DOHH2 (cell line): ENCODE measurements at regions not wholly inside any gene's neighbourhood (a gene's known extent, or its start where the extent isn't known, plus 50 kb on each side); places are given as distances from the start of the nearest gene placed in this dataset.
"Not testable (repeated sequence)": the region's sequence is repeated elsewhere in the genome, so short reads cannot be mapped to it uniquely, and the experiment has no call there.

ENCODE experiments used
- H3F3A ChIP-seq: fragments of 200-600 bp; sonication (generic), shearing (Covaris generic); 2 replicates; pipeline ENCODE4 v1.6.0; 2016; ENCODE audit warnings: antibody characterized with exemption, mild to moderate bottlenecking; ENCODE audit not compliant: control insufficient read depth, insufficient read depth
- H3K27ac ChIP-seq: fragments of 200-600 bp; sonication (generic); 2 replicates; pipeline ENCODE4 v1.5.1; 2014; ENCODE audit warnings: low read depth, mild to moderate bottlenecking, low read length, moderate library complexity
- H3K27me3 ChIP-seq: fragments of 200-600 bp; sonication (generic); 2 replicates; pipeline ENCODE4 v1.6.1; 2014; ENCODE audit warnings: mild to moderate bottlenecking, low read length, mixed read lengths; ENCODE audit not compliant: control insufficient read depth
- H3K36me3 ChIP-seq: fragments of 200-600 bp; sonication (generic); 2 replicates; pipeline ENCODE4 v1.6.1; 2014; ENCODE audit warnings: mild to moderate bottlenecking, low read length, moderate library complexity, mixed read lengths; ENCODE audit not compliant: control insufficient read depth
- H3K4me1 ChIP-seq: fragments of 200-600 bp; sonication (generic); 2 replicates; pipeline ENCODE4 v1.6.1; 2014; ENCODE audit warnings: mild to moderate bottlenecking, low read length, mixed read lengths; ENCODE audit not compliant: control insufficient read depth
- H3K4me2 ChIP-seq: fragments of 200-600 bp; sonication (generic); 2 replicates; pipeline ENCODE4 v1.6.0; 2014; ENCODE audit warnings: mild to moderate bottlenecking, low read length, moderate library complexity
- H3K4me3 ChIP-seq: fragments of 200-600 bp; sonication (generic); 2 replicates; pipeline ENCODE4 v1.5.1; 2014; ENCODE audit warnings: mild to moderate bottlenecking, low read length, mixed read lengths
- H3K79me2 ChIP-seq: fragments of 200-600 bp; sonication (generic); 2 replicates; pipeline ENCODE4 v1.6.1; 2014; ENCODE audit warnings: mild to moderate bottlenecking, low read length, mixed read lengths; ENCODE audit not compliant: control insufficient read depth
- H3K9me2 ChIP-seq: fragments of 200-600 bp; sonication (generic); replicated peaks from 2 replicates; pipeline ENCODE4 v1.6.1; 2014; ENCODE audit warnings: mild to moderate bottlenecking, low read length, mixed read lengths; ENCODE audit not compliant: control insufficient read depth
- H3K9me3 ChIP-seq: fragments of 200-600 bp; sonication (generic); 2 replicates; pipeline ENCODE4 v1.6.1; 2014; ENCODE audit warnings: antibody characterized with exemption, low read length, mixed read lengths; ENCODE audit not compliant: control insufficient read depth, insufficient read depth
- H4K20me1 ChIP-seq: fragments of 200-600 bp; sonication (generic); 2 replicates; pipeline ENCODE4 v1.6.0; 2014; ENCODE audit warnings: low read depth, mild to moderate bottlenecking, antibody characterized with exemption, low read length, moderate library complexity; ENCODE audit not compliant: control insufficient read depth, insufficient read depth
- CTCF ChIP-seq: fragments of 200-600 bp; sonication (generic); IDR thresholded peaks from one replicate; pipeline ENCODE4 v1.5.1; 2014; ENCODE audit warnings: antibody characterized with exemption, mild to moderate bottlenecking, low read depth, low read length; ENCODE audit not compliant: poor library complexity, severe bottlenecking
- EZH2phosphoT487 ChIP-seq: fragments of 200-600 bp; sonication (generic); IDR thresholded peaks from 2 replicates; pipeline ENCODE4 v1.6.1; 2017; ENCODE audit warnings: borderline replicate concordance, mild to moderate bottlenecking, antibody characterized with exemption, low read length, moderate library complexity, mixed read lengths

GRCh38 chr7:106499897-106500296 lies 161.1 kb downstream of the CCDC71L start:
- Histone ChIP-seq H3K4me3 (no peak overlapping the region), H3K27ac (no peak overlapping the region), H4K20me1 (no peaks in the 10 kb centered on the region), H3K36me3 (no peaks in the 10 kb centered on the region), H3F3A (no peaks in the 10 kb centered on the region), H3K4me1 (no peaks in the 10 kb centered on the region), H3K27me3 (peaks cover 3% of the 10 kb centered on the region; the same call in 1 of the 2 replicates), H3K9me2 (no peaks in the 10 kb centered on the region), H3K79me2 (no peaks in the 10 kb centered on the region), H3K9me3 (no peaks in the 10 kb centered on the region), H3K4me2 (no peak overlapping the region)
- no peak for TF ChIP-seq CTCF
- no peak for TF ChIP-seq EZH2phosphoT487

DNA sequence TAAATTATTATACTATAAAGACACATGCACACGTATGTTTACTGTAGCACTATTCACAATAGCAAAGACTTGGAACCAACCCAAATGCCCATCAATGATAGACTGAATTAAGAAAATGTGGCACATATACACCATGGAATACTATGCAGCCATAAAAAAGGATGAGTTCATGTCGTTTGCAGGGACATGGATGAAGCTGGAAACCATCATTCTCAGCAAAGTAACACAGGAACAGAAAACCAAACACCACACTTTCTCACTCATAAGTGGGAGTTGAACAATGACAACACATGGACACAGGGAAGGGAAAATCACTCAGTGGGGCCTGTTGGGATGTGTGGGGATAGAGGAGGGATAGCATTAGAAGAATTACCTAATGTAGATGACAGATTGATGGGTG lies 163.0 kb downstream of the CCDC71L start:
- H3K9me2 ChIP-seq = not testable (repeated sequence)

DNA sequence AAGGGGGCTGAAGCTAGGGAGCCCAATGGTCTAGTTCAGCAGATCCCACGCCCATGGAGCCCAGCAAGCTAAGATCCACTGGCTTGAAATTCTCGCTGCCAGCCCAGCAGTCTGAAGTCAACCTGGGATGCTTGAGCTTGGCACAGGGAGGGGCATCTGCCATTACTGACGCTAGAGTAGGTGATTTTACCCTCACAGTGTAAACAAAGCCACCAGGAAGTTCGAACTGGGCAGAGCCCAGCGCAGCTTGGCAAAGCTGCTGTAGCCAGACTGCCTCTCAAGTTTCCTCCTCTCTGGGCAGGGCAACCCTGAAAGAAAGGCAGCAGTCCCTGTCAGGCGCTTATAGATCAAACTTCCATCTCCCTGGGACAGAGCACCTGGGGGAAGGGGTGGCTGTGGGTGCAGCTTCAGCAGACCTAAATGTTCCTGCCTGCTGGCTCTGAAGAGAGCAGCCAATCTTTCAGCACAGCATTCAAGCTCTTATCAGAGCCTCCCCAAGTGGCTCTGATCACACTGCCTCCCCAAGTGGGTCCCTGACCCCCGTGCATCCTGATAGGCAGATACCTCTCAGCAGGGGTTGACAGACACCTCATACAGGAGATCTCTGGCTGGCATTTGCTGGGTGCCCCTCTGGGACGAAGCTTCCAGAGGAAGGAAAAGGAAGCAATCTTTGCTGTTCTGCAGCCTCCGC lies 167.8 kb downstream of the CCDC71L start:
- Histone ChIP-seq H3K4me2 (no peak overlapping the region), H3K27me3 (no peaks in the 10 kb centered on the region), H3K4me1 (no peaks in the 10 kb centered on the region), H4K20me1 (no peaks in the 10 kb centered on the region), H3K9me2 (no peaks in the 10 kb centered on the region), H3F3A (no peaks in the 10 kb centered on the region), H3K27ac (no peak overlapping the region), H3K9me3 (no peaks in the 10 kb centered on the region), H3K36me3 (no peaks in the 10 kb centered on the region), H3K79me2 (no peaks in the 10 kb centered on the region), H3K4me3 (no peak overlapping the region)
- TF ChIP-seq EZH2phosphoT487 (no peak), CTCF (no peak)

More for the DNA sequence above, 163.0 kb downstream of the CCDC71L start:
- H3K79me2 ChIP-seq, H3K4me2 ChIP-seq, H3K4me3 ChIP-seq, H4K20me1 ChIP-seq, H3K27me3 ChIP-seq, H3K4me1 ChIP-seq, H3K27ac ChIP-seq, H3K36me3 ChIP-seq, H3F3A ChIP-seq, H3K9me3 ChIP-seq: not testable (repeated sequence)

GRCh38 chr7:106488465-106488864 lies 172.5 kb downstream of the CCDC71L start:
- Histone ChIP-seq H3K27ac (no peak overlapping the region), H3K4me1 (no peaks in the 10 kb centered on the region), H3K4me3 (no peak overlapping the region), H3K36me3 (no peaks in the 10 kb centered on the region), H3K9me2 (no peaks in the 10 kb centered on the region), H3K4me2 (no peak overlapping the region), H3K9me3 (no peaks in the 10 kb centered on the region), H3F3A (no peaks in the 10 kb centered on the region), H3K27me3 (peaks cover 7% of the 10 kb centered on the region; the same call in 1 of the 2 replicates), H3K79me2 (no peaks in the 10 kb centered on the region), H4K20me1 (no peaks in the 10 kb centered on the region)
- TF ChIP-seq CTCF (no peak), EZH2phosphoT487 (no peak)
